ENCODE measurements at regions not wholly inside any gene's neighbourhood (a gene's known extent, or its start where the extent isn't known, plus 50 kb on each side); places are given as distances from the start of the nearest gene placed in this dataset.

GRCh38 chr6:170162775-170163404, 128.0 kb downstream of the DLL1 start:
- DNase-seq (ENCODE audit: low read depth in 2 of 2, low spot score in 1 of 2), result no peak

GRCh38 chr6:170162011-170162774, 128.7 kb downstream of the DLL1 start:
- DNase-seq (ENCODE audit: low read depth in 2 of 2, low spot score in 1 of 2), result no peak

GRCh38 chr6:170160628-170161611, 130.0 kb downstream of the DLL1 start:
- no peak for DNase-seq (ENCODE audit: low read depth in 2 of 2, low spot score in 1 of 2)

GRCh38 chr6:170160031-170160627, 130.7 kb downstream of the DLL1 start:
- DNase-seq (ENCODE audit: low read depth in 2 of 2, low spot score in 1 of 2), result no peak

- DNase-seq (ENCODE audit: low read depth in 2 of 2, low spot score in 1 of 2), result no peak
Observed at GRCh38 chr6:170159022-170159965, 131.6 kb downstream of the DLL1 start.

GRCh38 chr6:170158296-170159021, 132.4 kb downstream of the DLL1 start:
- no peak for DNase-seq (ENCODE audit: low read depth in 2 of 2, low spot score in 1 of 2)

GRCh38 chr6:170157567-170158218, 133.2 kb downstream of the DLL1 start:
- DNase-seq (ENCODE audit: low read depth in 2 of 2, low spot score in 1 of 2), result no peak

- DNase-seq (ENCODE audit: low read depth in 2 of 2, low spot score in 1 of 2), result no peak
Observed at GRCh38 chr6:170156448-170157375, 134.2 kb downstream of the DLL1 start.

GRCh38 chr6:170155464-170156196, 135.2 kb downstream of the DLL1 start:
- DNase-seq (ENCODE audit: low read depth in 2 of 2, low spot score in 1 of 2), result no peak

- no peak for DNase-seq (ENCODE audit: low read depth in 2 of 2, low spot score in 1 of 2)
Observed at GRCh38 chr6:170153436-170154319, 137.2 kb downstream of the DLL1 start.

- DNase-seq (ENCODE audit: low read depth in 2 of 2, low spot score in 1 of 2), result no peak
Observed at GRCh38 chr6:170152989-170153388, 137.9 kb downstream of the DLL1 start.

GRCh38 chr6:170152124-170152926, 138.6 kb downstream of the DLL1 start:
- no peak for DNase-seq (ENCODE audit: low read depth in 2 of 2, low spot score in 1 of 2)

- no peak for DNase-seq (ENCODE audit: low read depth in 2 of 2, low spot score in 1 of 2)
Observed at GRCh38 chr6:170151804-170152123, 139.1 kb downstream of the DLL1 start.

GRCh38 chr6:170151321-170151771, 139.5 kb downstream of the DLL1 start:
- no peak for DNase-seq (ENCODE audit: low read depth in 2 of 2, low spot score in 1 of 2)

- DNase-seq (ENCODE audit: low read depth in 2 of 2, low spot score in 1 of 2), result no peak
Observed at GRCh38 chr6:170150590-170150945, 140.3 kb downstream of the DLL1 start.

All from stimulated activated CD8-positive, alpha-beta memory T cell treated with anti-CD3 and anti-CD28 coated beads, Interleukin-4, amount 100 ng/mL, for 1 hour (primary cell).